ENCODE measurements at regions not wholly inside any gene's neighbourhood (a gene's known extent, or its start where the extent isn't known, plus 50 kb on each side); places are given as distances from the start of the nearest gene placed in this dataset.
A peak's percentile ranks its signal among the peaks of the same experiment; 100 is the strongest.

- H3K36me3 ChIP-seq (ENCODE audit: control insufficient read depth, low read depth, low read length) = no peaks in the 10 kb centered on the region
- no peaks in the 10 kb centered on the region for H3K27me3 ChIP-seq (ENCODE audit: control insufficient read depth, insufficient read depth, low read length)
- no peaks in the 10 kb centered on the region for H3K9me3 ChIP-seq (ENCODE audit: control insufficient read depth, low read depth, low read length)
- H3K4me1 ChIP-seq (ENCODE audit: control insufficient read depth, low read depth, low read length) = no peaks in the 10 kb centered on the region
- no peak overlapping the region for H3K4me3 ChIP-seq (ENCODE audit: low read length)
- no peak overlapping the region for H3K9ac ChIP-seq (ENCODE audit: low read length)
- no peak overlapping the region for H3K27ac ChIP-seq (ENCODE audit: low read length)
These were observed 55.1 kb upstream of the STARD13 start for GRCh38 chr13:33340631-33341030.

GRCh38 chr13:33341861-33342452, 56.4 kb upstream of the STARD13 start:
- H3K36me3 ChIP-seq (ENCODE audit: control insufficient read depth, low read depth, low read length) = no peaks in the 10 kb centered on the region
- H3K9ac ChIP-seq (ENCODE audit: low read length) = no peak overlapping the region
- no peaks in the 10 kb centered on the region for H3K27me3 ChIP-seq (ENCODE audit: control insufficient read depth, insufficient read depth, low read length)
- no peak overlapping the region for H3K27ac ChIP-seq (ENCODE audit: low read length)
- no peaks in the 10 kb centered on the region for H3K4me1 ChIP-seq (ENCODE audit: control insufficient read depth, low read depth, low read length)
- H3K4me3 ChIP-seq (ENCODE audit: low read length) = no peak overlapping the region
- no peaks in the 10 kb centered on the region for H3K9me3 ChIP-seq (ENCODE audit: control insufficient read depth, low read depth, low read length)

GRCh38 chr13:33345842-33346241, 60.3 kb upstream of the STARD13 start:
- Histone ChIP-seq H3K9me3 (ENCODE audit: control insufficient read depth, low read depth, low read length) (no peaks in the 10 kb centered on the region), H3K9ac (ENCODE audit: low read length) (no peak overlapping the region), H3K27ac (ENCODE audit: low read length) (no peak overlapping the region), H3K27me3 (ENCODE audit: control insufficient read depth, insufficient read depth, low read length) (peaks cover 24% of the 10 kb centered on the region), H3K36me3 (ENCODE audit: control insufficient read depth, low read depth, low read length) (no peaks in the 10 kb centered on the region), H3K4me3 (ENCODE audit: low read length) (no peak overlapping the region), H3K4me1 (ENCODE audit: control insufficient read depth, low read depth, low read length) (no peaks in the 10 kb centered on the region)

- no peak overlapping the region for H3K9ac ChIP-seq (ENCODE audit: low read length)
- H3K36me3 ChIP-seq (ENCODE audit: control insufficient read depth, low read depth, low read length) = no peaks in the 10 kb centered on the region
- H3K4me3 ChIP-seq (ENCODE audit: low read length) = no peak overlapping the region
- no peak overlapping the region for H3K27ac ChIP-seq (ENCODE audit: low read length)
- H3K4me1 ChIP-seq (ENCODE audit: control insufficient read depth, low read depth, low read length) = no peaks in the 10 kb centered on the region
- H3K27me3 ChIP-seq (ENCODE audit: control insufficient read depth, insufficient read depth, low read length) = peaks cover 36% of the 10 kb centered on the region
- H3K9me3 ChIP-seq (ENCODE audit: control insufficient read depth, low read depth, low read length) = no peaks in the 10 kb centered on the region
These were observed 62.3 kb upstream of the STARD13 start for GRCh38 chr13:33347861-33348260.

GRCh38 chr13:33348366-33348765, 62.8 kb upstream of the STARD13 start:
- Histone ChIP-seq H3K27ac (ENCODE audit: low read length) (no peak overlapping the region), H3K4me3 (ENCODE audit: low read length) (no peak overlapping the region), H3K9me3 (ENCODE audit: control insufficient read depth, low read depth, low read length) (no peaks in the 10 kb centered on the region), H3K9ac (ENCODE audit: low read length) (no peak overlapping the region), H3K4me1 (ENCODE audit: control insufficient read depth, low read depth, low read length) (no peaks in the 10 kb centered on the region), H3K36me3 (ENCODE audit: control insufficient read depth, low read depth, low read length) (no peaks in the 10 kb centered on the region), H3K27me3 (ENCODE audit: control insufficient read depth, insufficient read depth, low read length) (peaks cover 36% of the 10 kb centered on the region)

- no peaks in the 10 kb centered on the region for H3K9me3 ChIP-seq (ENCODE audit: control insufficient read depth, low read depth, low read length)
- H3K27me3 ChIP-seq (ENCODE audit: control insufficient read depth, insufficient read depth, low read length) = peaks cover 36% of the 10 kb centered on the region
- no peaks in the 10 kb centered on the region for H3K4me1 ChIP-seq (ENCODE audit: control insufficient read depth, low read depth, low read length)
- H3K4me3 ChIP-seq (ENCODE audit: low read length) = peak overlapping the region; percentile 73
- H3K36me3 ChIP-seq (ENCODE audit: control insufficient read depth, low read depth, low read length) = no peaks in the 10 kb centered on the region
- H3K9ac ChIP-seq (ENCODE audit: low read length) = no peak overlapping the region
- no peak overlapping the region for H3K27ac ChIP-seq (ENCODE audit: low read length)
These were observed 63.9 kb upstream of the STARD13 start for GRCh38 chr13:33349288-33349985.

GRCh38 chr13:33349986-33350826, 64.7 kb upstream of the STARD13 start:
- Histone ChIP-seq H3K27ac (ENCODE audit: low read length) (no peak overlapping the region), H3K9me3 (ENCODE audit: control insufficient read depth, low read depth, low read length) (no peaks in the 10 kb centered on the region), H3K27me3 (ENCODE audit: control insufficient read depth, insufficient read depth, low read length) (peaks cover 36% of the 10 kb centered on the region), H3K4me3 (ENCODE audit: low read length) (peak overlapping the region; percentile 73), H3K36me3 (ENCODE audit: control insufficient read depth, low read depth, low read length) (no peaks in the 10 kb centered on the region), H3K9ac (ENCODE audit: low read length) (peak overlapping the region; percentile 6), H3K4me1 (ENCODE audit: control insufficient read depth, low read depth, low read length) (no peaks in the 10 kb centered on the region)

- Histone ChIP-seq H3K36me3 (ENCODE audit: control insufficient read depth, low read depth, low read length) (no peaks in the 10 kb centered on the region), H3K4me3 (ENCODE audit: low read length) (no peak overlapping the region), H3K9me3 (ENCODE audit: control insufficient read depth, low read depth, low read length) (no peaks in the 10 kb centered on the region), H3K9ac (ENCODE audit: low read length) (no peak overlapping the region), H3K27ac (ENCODE audit: low read length) (no peak overlapping the region), H3K27me3 (ENCODE audit: control insufficient read depth, insufficient read depth, low read length) (peaks cover 36% of the 10 kb centered on the region), H3K4me1 (ENCODE audit: control insufficient read depth, low read depth, low read length) (no peaks in the 10 kb centered on the region)
These were observed 65.8 kb upstream of the STARD13 start for GRCh38 chr13:33351319-33351718.

GRCh38 chr13:33352041-33352440, 66.5 kb upstream of the STARD13 start:
- Histone ChIP-seq H3K9ac (ENCODE audit: low read length) (no peak overlapping the region), H3K4me3 (ENCODE audit: low read length) (no peak overlapping the region), H3K27me3 (ENCODE audit: control insufficient read depth, insufficient read depth, low read length) (peaks cover 36% of the 10 kb centered on the region), H3K9me3 (ENCODE audit: control insufficient read depth, low read depth, low read length) (no peaks in the 10 kb centered on the region), H3K36me3 (ENCODE audit: control insufficient read depth, low read depth, low read length) (no peaks in the 10 kb centered on the region), H3K4me1 (ENCODE audit: control insufficient read depth, low read depth, low read length) (no peaks in the 10 kb centered on the region), H3K27ac (ENCODE audit: low read length) (no peak overlapping the region)

- Histone ChIP-seq H3K4me3 (ENCODE audit: low read length) (no peak overlapping the region), H3K9me3 (ENCODE audit: control insufficient read depth, low read depth, low read length) (no peaks in the 10 kb centered on the region), H3K9ac (ENCODE audit: low read length) (no peak overlapping the region), H3K27ac (ENCODE audit: low read length) (no peak overlapping the region), H3K36me3 (ENCODE audit: control insufficient read depth, low read depth, low read length) (no peaks in the 10 kb centered on the region), H3K27me3 (ENCODE audit: control insufficient read depth, insufficient read depth, low read length) (peaks cover 36% of the 10 kb centered on the region), H3K4me1 (ENCODE audit: control insufficient read depth, low read depth, low read length) (no peaks in the 10 kb centered on the region)
These were observed 67.0 kb upstream of the STARD13 start for GRCh38 chr13:33352526-33352925.

- Histone ChIP-seq H3K36me3 (ENCODE audit: control insufficient read depth, low read depth, low read length) (no peaks in the 10 kb centered on the region), H3K27ac (ENCODE audit: low read length) (no peak overlapping the region), H3K9ac (ENCODE audit: low read length) (no peak overlapping the region), H3K4me3 (ENCODE audit: low read length) (no peak overlapping the region), H3K4me1 (ENCODE audit: control insufficient read depth, low read depth, low read length) (no peaks in the 10 kb centered on the region), H3K9me3 (ENCODE audit: control insufficient read depth, low read depth, low read length) (no peaks in the 10 kb centered on the region), H3K27me3 (ENCODE audit: control insufficient read depth, insufficient read depth, low read length) (peaks cover 36% of the 10 kb centered on the region)
These were observed 67.7 kb upstream of the STARD13 start for GRCh38 chr13:33353210-33353609.

Measured in iPS-18a (cell line).